HepG2 (cell line): ENCODE measurements at regions not wholly inside any gene's neighbourhood (a gene's known extent, or its start where the extent isn't known, plus 50 kb on each side); places are given as distances from the start of the nearest gene placed in this dataset.
A peak's percentile ranks its signal among the peaks of the same experiment; 100 is the strongest.

Source experiments
- ATAC-seq: fragments of 200-7000 bp; cut with Tn5 transposase; 3 replicates; pipeline ENCODE4 v1.9.1; 2020; ENCODE audit warnings: mild to moderate bottlenecking, moderate library complexity
- BruUV-seq: library from RNA; stranded (reverse); fragments of 400-500 nt; replicated peaks from 2 replicates; lab custom pipeline; 2021; lab: Mats Ljungman, UMichigan
- CTCF ChIA-PET: fragments of 300-600 bp; formaldehyde crosslinking; extraction: SDS; loops from one replicate; lab custom pipeline; 2021; ENCODE audit warnings: low total read pairs, inconsistent platforms, low intra/inter-chr PET ratio; lab: Yijun Ruan, JAX
- POLR2A ChIA-PET: fragments of 350-600 bp; sonication (Branson Sonifier 250); formaldehyde crosslinking; loops from one replicate; lab custom pipeline; 2020; ENCODE audit warnings: antibody characterized with exemption, inconsistent platforms; lab: Yijun Ruan, JAX
- DNase-seq: peaks from one replicate; pipeline ENCODE4 v3.0.0-alpha.2; 2015; ENCODE audit warnings: low spot score
- FAIRE-seq: peaks from 3 replicates; lab custom pipeline; 2011; peaks lifted over from hg19 to GRCh38; lab: Jason Lieb, UNC
- H2AFZ ChIP-seq: one replicate; pipeline ENCODE4 v1.6.1; 2011; ENCODE audit warnings: low read length, inconsistent platforms
- H3K27ac ChIP-seq: fragments of 300-600 bp; 3 replicates; pipeline ENCODE4 v1.8.0; 2011; ENCODE audit warnings: mixed run types, mild to moderate bottlenecking, mixed read lengths, low read length, inconsistent platforms; ENCODE audit not compliant: insufficient read depth; ENCODE audit errors: extremely low read length
- H3K27me3 ChIP-seq, 2 experiments: fragments of 200-600 bp in 1 of 2; 2 replicates in 1 of 2; 3 replicates in 1 of 2; pipeline versions ENCODE4 v1.6.0 to v1.8.0; 2011; ENCODE audit warnings: low read length in 2 of 2, mild to moderate bottlenecking in 2 of 2, moderate library complexity in 2 of 2, inconsistent platforms in 1 of 2; ENCODE audit not compliant: insufficient read depth in 2 of 2, control insufficient read depth in 1 of 2
- H3K36me3 ChIP-seq, 2 experiments: fragments of 200-600 bp in 1 of 2; replicated peaks in 1 of 2; 2 replicates in 1 of 2; 3 replicates in 1 of 2; pipeline versions ENCODE4 v1.5.1 to v1.8.0; 2011; ENCODE audit warnings: low read length in 2 of 2, inconsistent platforms in 1 of 2; ENCODE audit not compliant: insufficient read depth in 2 of 2, control insufficient read depth in 1 of 2
- H3K4me1 ChIP-seq: 2 replicates; pipeline ENCODE4 v1.5.1; 2012; ENCODE audit warnings: low read length, inconsistent platforms; ENCODE audit not compliant: insufficient read depth
- H3K4me2 ChIP-seq: 2 replicates; pipeline ENCODE4 v1.6.0; 2011; ENCODE audit warnings: low read depth, low read length, inconsistent platforms
- H3K4me3 ChIP-seq, 3 experiments: fragments of 200-600 bp in 1 of 3; sonication (generic), shearing (Covaris generic) in 1 of 3; replicated peaks in 1 of 3; 2 replicates each; pipeline ENCODE4 v1.5.1; 2011 to 2016; ENCODE audit warnings: low read length in 3 of 3, inconsistent platforms in 2 of 3, low read depth in 2 of 3, mild to moderate bottlenecking in 2 of 3, control low read depth in 1 of 3, mixed read lengths in 1 of 3; ENCODE audit not compliant: insufficient read depth in 1 of 3
- H3K79me2 ChIP-seq: one replicate; pipeline ENCODE4 v1.6.1; 2011; ENCODE audit warnings: low read length, inconsistent platforms; ENCODE audit not compliant: insufficient read depth
- H3K9ac ChIP-seq: 2 replicates; pipeline ENCODE4 v1.6.0; 2011; ENCODE audit warnings: mild to moderate bottlenecking, low read depth, low read length, inconsistent platforms; ENCODE audit not compliant: insufficient read depth
- H3K9me3 ChIP-seq: 2 replicates; pipeline ENCODE4 v1.5.1; 2012; ENCODE audit warnings: mild to moderate bottlenecking, low read length
- H4K20me1 ChIP-seq: 2 replicates; pipeline ENCODE4 v1.6.0; 2011; ENCODE audit warnings: inconsistent platforms, mild to moderate bottlenecking, low read length, moderate library complexity; ENCODE audit not compliant: insufficient read depth
- ETV6 ChIP-seq: sonication (generic); formaldehyde crosslinking; conservative IDR thresholded peaks from 2 replicates; pipeline ENCODE4 v1.4.0; 2020; ENCODE audit warnings: missing genetic modification reagents
- FOXO4 ChIP-seq: sonication (generic); formaldehyde crosslinking; conservative IDR thresholded peaks from 2 replicates; pipeline ENCODE4 v1.8.1; 2023; ENCODE audit warnings: missing genetic modification reagents
- HBP1 ChIP-seq: IDR thresholded peaks from 2 replicates; pipeline ENCODE4 v1.6.1; 2016; ENCODE audit warnings: low read depth, control low read depth
- HMGA1 ChIP-seq: sonication (generic); formaldehyde crosslinking; conservative IDR thresholded peaks from 2 replicates; pipeline ENCODE4 v1.4.0; 2020; ENCODE audit warnings: missing genetic modification reagents
- MTF2 ChIP-seq: sonication (generic); formaldehyde crosslinking; IDR thresholded peaks from 2 replicates; pipeline ENCODE4 v1.5.0; 2020; ENCODE audit warnings: missing genetic modification reagents, borderline replicate concordance
- RORA ChIP-seq: sonication (generic); formaldehyde crosslinking; IDR thresholded peaks from 2 replicates; pipeline ENCODE4 v1.5.0; 2020; ENCODE audit warnings: mild to moderate bottlenecking, missing genetic modification reagents, moderate library complexity
- STAG1 ChIP-seq: sonication (generic); formaldehyde crosslinking; IDR thresholded peaks from 2 replicates; pipeline ENCODE4 v1.4.0; 2020; ENCODE audit warnings: missing genetic modification reagents
- ZFX ChIP-seq: sonication (generic); formaldehyde crosslinking; IDR thresholded peaks from 2 replicates; pipeline ENCODE4 v1.4.0; 2020; ENCODE audit warnings: mild to moderate bottlenecking, low read depth, missing genetic modification reagents, moderate library complexity
- ZNF121 ChIP-seq: sonication (generic); formaldehyde crosslinking; IDR thresholded peaks from 2 replicates; pipeline ENCODE4 v1.5.0; 2020; ENCODE audit warnings: mild to moderate bottlenecking, missing genetic modification reagents
- ZNF251 ChIP-seq: sonication (generic); formaldehyde crosslinking; IDR thresholded peaks from 2 replicates; pipeline ENCODE4 v1.9.0; 2021; ENCODE audit warnings: mild to moderate bottlenecking, missing genetic modification reagents
- ZNF761 ChIP-seq: sonication (generic); formaldehyde crosslinking; conservative IDR thresholded peaks from 2 replicates; pipeline ENCODE4 v1.4.0; 2020; ENCODE audit warnings: mild to moderate bottlenecking, missing genetic modification reagents
- WGBS: methylation state at CpG from one replicate; pipeline ENCODE4 v1.1.6; 2017; ENCODE audit warnings: low lambda C conversion rate; 5-methylcytosine and 5-hydroxymethylcytosine counted together
- in situ Hi-C: cut with HindIII; loops from 2 replicates; pipeline ENCODE4 v1.10.0; 2017; ENCODE audit warnings: low pct_unique_long_range_greater_than_20kb; ENCODE audit not compliant: extremely low pct_ligation_motif_present
- intact Hi-C: fragments of 100-400 bp; cut with micrococcal nuclease; formaldehyde crosslinking; loops from one replicate; pipeline ENCODE4 v1.10.0; 2022; ENCODE audit not compliant: unreplicated experiment

- no peaks in the 10 kb centered on the region for H3K36me3 ChIP-seq
- H3K9me3 ChIP-seq: no peaks in the 10 kb centered on the region
- no peaks in the 10 kb centered on the region for H4K20me1 ChIP-seq
- H3K4me2 ChIP-seq: no peak overlapping the region
- no peak overlapping the region for H3K9ac ChIP-seq
- in situ Hi-C loops: no loop called here
- WGBS: 31% methylated on average over 2 of the region's 2 CpGs
- CTCF ChIA-PET: no interaction called here
- TF ChIP-seq ZNF121 (CRISPR knock-in tag) (peak; percentile 69), ETV6 (CRISPR knock-in tag) (no peak), RORA (CRISPR knock-in tag) (no peak), STAG1 (CRISPR knock-in tag) (peak; percentile 16)
- no peak overlapping the region for H3K4me3 ChIP-seq
- peaks cover 10% of the 10 kb centered on the region; the same call in 1 of the 2 replicates for H3K4me1 ChIP-seq
- FAIRE-seq (no peak), ATAC-seq (no peak), DNase-seq (no peak)
- no peak overlapping the region for H3K27ac ChIP-seq
- no TSS peak for BruUV-seq
- peaks cover 0 to 8% of the 10 kb centered on the region in 2 experiments; a peak in 1 of 5 replicates for H3K27me3 ChIP-seq
- no peaks in the 10 kb centered on the region for H3K79me2 ChIP-seq
- intact Hi-C loops: no loop called here
- no peak overlapping the region for H2AFZ ChIP-seq
- POLR2A ChIA-PET: no interaction called here
These were observed 143.5 kb downstream of the B3GNT2 start for GRCh38 chr2:62339413-62339812.

- H3K79me2 ChIP-seq: no peaks in the 10 kb centered on the region
- no peak overlapping the region for H2AFZ ChIP-seq
- in situ Hi-C loops (no loop called here), intact Hi-C loops (no loop called here)
- H3K9me3 ChIP-seq: no peaks in the 10 kb centered on the region
- no peaks in the 10 kb centered on the region for H4K20me1 ChIP-seq
- no peaks in the 10 kb centered on the region for H3K36me3 ChIP-seq
- POLR2A ChIA-PET: no interaction called here
- WGBS: 61% methylated on average over 4 of the region's 4 CpGs
- no peak for FAIRE-seq
- DNase-seq: no peak
- H3K4me3 ChIP-seq: no peak overlapping the region
- TF ChIP-seq FOXO4 (CRISPR knock-in tag) (0 out of 2 replicates have a peak, but pooled peaks have one; percentile 47), MTF2 (CRISPR knock-in tag) (no peak), HBP1 (CRISPR knock-in tag) (no peak), ZNF251 (CRISPR knock-in tag) (no peak), ZNF761 (CRISPR knock-in tag) (no peak), ZFX (CRISPR knock-in tag) (no peak), HMGA1 (CRISPR knock-in tag) (no peak)
- TF ChIP-seq, all 625 proteins: peak for 1
- H3K4me1 ChIP-seq: peaks cover 2% of the 10 kb centered on the region; the same call in 1 of the 2 replicates
- peaks cover 0 to 8% of the 10 kb centered on the region in 2 experiments; a peak in 1 of 5 replicates for H3K27me3 ChIP-seq
- no TSS peak for BruUV-seq
- H3K27ac ChIP-seq: no peak overlapping the region
- CTCF ChIA-PET: no interaction called here
- no peak overlapping the region for H3K9ac ChIP-seq
- H3K4me2 ChIP-seq: no peak overlapping the region
- no peak for ATAC-seq
These were observed 142.2 kb downstream of the B3GNT2 start for GRCh38 chr2:62338111-62338510.
